ENCODE measurements at regions not wholly inside any gene's neighbourhood (a gene's known extent, or its start where the extent isn't known, plus 50 kb on each side); places are given as distances from the start of the nearest gene placed in this dataset.

DNA sequence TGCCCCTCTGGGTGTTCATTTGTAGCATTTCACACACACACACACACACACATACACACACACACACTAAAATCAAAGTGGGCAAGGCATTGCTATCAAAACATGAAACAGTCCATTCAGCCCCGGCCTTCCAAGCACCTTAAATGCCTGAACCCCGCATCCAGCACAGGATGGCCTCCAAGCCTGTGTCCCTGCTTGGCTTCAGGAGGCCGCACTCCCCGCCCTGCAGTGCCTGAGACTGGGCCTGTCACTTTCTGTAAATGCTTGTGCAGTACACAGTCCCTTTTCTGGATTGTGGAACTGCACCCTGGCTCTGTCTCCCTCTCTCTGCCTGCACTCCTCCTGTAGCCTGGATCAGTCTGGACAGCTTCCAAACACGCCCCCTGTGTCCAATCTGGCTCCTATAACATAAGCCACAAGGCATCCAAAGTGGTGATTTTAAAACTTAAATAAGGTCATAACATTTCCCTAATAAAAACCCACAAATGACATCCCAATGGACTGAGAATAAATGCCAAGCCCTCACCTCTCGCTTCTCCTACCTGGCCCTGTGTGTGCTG is 972.2 kb upstream of the TMEM132C start:
- intact Hi-C loops (cut with micrococcal nuclease; ENCODE audit: unreplicated experiment): loop anchor here (5.0 to 10.0 kb wide), 3 partner anchors 167 to 510 kb away; no protein-coding TSS in a partner anchor
- ChIA-PET CTCF (no interaction called here), POLR2A (ENCODE audit: unreplicated experiment) (no interaction called here)
- 0 out of 2 replicates have a peak, but pooled peaks cover 9% of the 10 kb centered on the region for H3K27me3 ChIP-seq (ENCODE audit: insufficient read depth, low read depth)
- no peaks in the 10 kb centered on the region for H3K36me3 ChIP-seq (ENCODE audit: low read depth)
- H3K4me2 ChIP-seq: no peak overlapping the region
- H3F3A ChIP-seq (ENCODE audit: insufficient read depth, low read depth): no peaks in the 10 kb centered on the region
- TF ChIP-seq, protein P1, sequence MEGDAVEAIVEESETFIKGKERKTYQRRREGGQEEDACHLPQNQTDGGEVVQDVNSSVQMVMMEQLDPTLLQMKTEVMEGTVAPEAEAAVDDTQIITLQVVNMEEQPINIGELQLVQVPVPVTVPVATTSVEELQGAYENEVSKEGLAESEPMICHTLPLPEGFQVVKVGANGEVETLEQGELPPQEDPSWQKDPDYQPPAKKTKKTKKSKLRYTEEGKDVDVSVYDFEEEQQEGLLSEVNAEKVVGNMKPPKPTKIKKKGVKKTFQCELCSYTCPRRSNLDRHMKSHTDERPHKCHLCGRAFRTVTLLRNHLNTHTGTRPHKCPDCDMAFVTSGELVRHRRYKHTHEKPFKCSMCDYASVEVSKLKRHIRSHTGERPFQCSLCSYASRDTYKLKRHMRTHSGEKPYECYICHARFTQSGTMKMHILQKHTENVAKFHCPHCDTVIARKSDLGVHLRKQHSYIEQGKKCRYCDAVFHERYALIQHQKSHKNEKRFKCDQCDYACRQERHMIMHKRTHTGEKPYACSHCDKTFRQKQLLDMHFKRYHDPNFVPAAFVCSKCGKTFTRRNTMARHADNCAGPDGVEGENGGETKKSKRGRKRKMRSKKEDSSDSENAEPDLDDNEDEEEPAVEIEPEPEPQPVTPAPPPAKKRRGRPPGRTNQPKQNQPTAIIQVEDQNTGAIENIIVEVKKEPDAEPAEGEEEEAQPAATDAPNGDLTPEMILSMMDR (conservative IDR thresholded peaks at IDR 0.05): no peak
- TF ChIP-seq EZH2 (IDR thresholded peaks at IDR 0.05; ENCODE audit: low read depth): no peak
- H3K9me2 ChIP-seq (ENCODE audit: insufficient read depth): no peaks in the 10 kb centered on the region
- H3K27ac ChIP-seq: no peak overlapping the region
- no peak overlapping the region for H2AFZ ChIP-seq
- H3K79me2 ChIP-seq (ENCODE audit: low read depth): no peaks in the 10 kb centered on the region
- H3K4me3 ChIP-seq: no peak overlapping the region
- DNase-seq: no peak
- no peaks in the 10 kb centered on the region for H4K20me1 ChIP-seq (ENCODE audit: insufficient read depth)
- BruUV-seq (replicated peaks): no TSS peak
- no peaks in the 10 kb centered on the region for H3K9me3 ChIP-seq (ENCODE audit: insufficient read depth, low read depth)
- H3K4me1 ChIP-seq (replicated peaks; ENCODE audit: insufficient read depth): no peaks in the 10 kb centered on the region

DNA sequence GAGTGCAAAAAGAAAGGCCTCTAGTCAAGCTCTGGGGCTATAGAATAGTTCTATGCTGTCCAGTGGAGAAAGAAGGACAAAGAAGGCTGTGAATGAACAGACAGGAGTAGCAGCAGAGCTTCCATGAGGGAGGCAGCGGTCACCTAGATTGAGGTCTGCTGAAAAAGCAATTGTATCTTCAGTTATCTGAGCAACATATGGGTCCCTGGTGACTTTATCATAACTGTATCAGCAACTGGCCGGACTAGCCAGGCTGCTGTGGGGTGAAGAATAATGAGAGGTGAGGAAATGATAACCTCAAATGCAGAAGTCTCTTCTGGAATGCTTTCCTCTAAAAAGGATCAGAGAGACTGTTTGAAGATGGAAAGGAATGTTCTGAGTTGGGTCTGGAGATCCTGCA is 971.3 kb upstream of the TMEM132C start:
- Histone ChIP-seq H3K4me2 (no peak overlapping the region), H3K79me2 (ENCODE audit: low read depth) (no peaks in the 10 kb centered on the region), H4K20me1 (ENCODE audit: insufficient read depth) (no peaks in the 10 kb centered on the region), H2AFZ (no peak overlapping the region), H3K4me1 (replicated peaks; ENCODE audit: insufficient read depth) (no peaks in the 10 kb centered on the region), H3K36me3 (ENCODE audit: low read depth) (no peaks in the 10 kb centered on the region), H3K4me3 (no peak overlapping the region), H3K9me3 (ENCODE audit: insufficient read depth, low read depth) (no peaks in the 10 kb centered on the region), H3K27ac (no peak overlapping the region), H3F3A (ENCODE audit: insufficient read depth, low read depth) (no peaks in the 10 kb centered on the region), H3K27me3 (ENCODE audit: insufficient read depth, low read depth) (0 out of 2 replicates have a peak, but pooled peaks cover 9% of the 10 kb centered on the region), H3K9me2 (ENCODE audit: insufficient read depth) (no peaks in the 10 kb centered on the region)
- no peak for DNase-seq
- POLR2A ChIA-PET (ENCODE audit: unreplicated experiment): no interaction called here
- CTCF ChIA-PET: no interaction called here
- TF ChIP-seq, protein P1 (conservative IDR thresholded peaks at IDR 0.05): no peak
- no peak for TF ChIP-seq EZH2 (IDR thresholded peaks at IDR 0.05; ENCODE audit: low read depth)
- BruUV-seq (replicated peaks): no TSS peak
- intact Hi-C loops (cut with micrococcal nuclease; ENCODE audit: unreplicated experiment): loop anchor here (10.0 kb wide), 1 partner anchor 511 kb away; no protein-coding TSS in a partner anchor

DNA sequence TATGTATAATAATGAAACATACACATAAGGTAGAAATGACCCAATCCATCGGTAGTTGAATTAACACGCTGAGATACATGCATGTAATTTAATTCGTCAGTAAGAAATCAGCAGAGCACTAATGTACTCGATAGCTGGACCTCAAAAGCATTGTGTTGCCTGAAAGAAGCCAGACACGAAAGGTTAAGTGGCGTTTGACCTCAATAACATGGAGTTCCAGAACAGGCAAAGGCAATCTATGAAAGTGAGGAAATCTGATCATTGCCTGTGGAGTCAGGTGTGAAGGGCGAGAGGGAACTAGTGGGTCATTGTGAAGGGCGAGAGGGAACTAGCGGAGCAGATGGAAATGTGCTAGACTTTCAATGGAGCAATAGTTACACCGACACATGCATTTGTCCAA is 970.4 kb upstream of the TMEM132C start:
- no peak overlapping the region for H3K4me2 ChIP-seq
- no peaks in the 10 kb centered on the region for H3K4me1 ChIP-seq (replicated peaks; ENCODE audit: insufficient read depth)
- no peaks in the 10 kb centered on the region for H3K79me2 ChIP-seq (ENCODE audit: low read depth)
- POLR2A ChIA-PET (ENCODE audit: unreplicated experiment): no interaction called here
- H3K27ac ChIP-seq: no peak overlapping the region
- no peaks in the 10 kb centered on the region for H3K36me3 ChIP-seq (ENCODE audit: low read depth)
- CTCF ChIA-PET: no interaction called here
- no peak overlapping the region for H2AFZ ChIP-seq
- DNase-seq: no peak
- 0 out of 2 replicates have a peak, but pooled peaks cover 9% of the 10 kb centered on the region for H3K27me3 ChIP-seq (ENCODE audit: insufficient read depth, low read depth)
- intact Hi-C loops (cut with micrococcal nuclease; ENCODE audit: unreplicated experiment): loop anchor here (10.0 kb wide), 1 partner anchor 512 kb away; no protein-coding TSS in a partner anchor
- H3K4me3 ChIP-seq: no peak overlapping the region
- no peaks in the 10 kb centered on the region for H3F3A ChIP-seq (ENCODE audit: insufficient read depth, low read depth)
- TF ChIP-seq EZH2 (IDR thresholded peaks at IDR 0.05; ENCODE audit: low read depth): no peak
- TF ChIP-seq, protein P1 (conservative IDR thresholded peaks at IDR 0.05): no peak
- H3K9me2 ChIP-seq (ENCODE audit: insufficient read depth): no peaks in the 10 kb centered on the region
- H4K20me1 ChIP-seq (ENCODE audit: insufficient read depth): no peaks in the 10 kb centered on the region
- BruUV-seq (replicated peaks): no TSS peak
- no peaks in the 10 kb centered on the region for H3K9me3 ChIP-seq (ENCODE audit: insufficient read depth, low read depth)
